Loucy (cell line): ENCODE measurements at regions not wholly inside any gene's neighbourhood (a gene's known extent, or its start where the extent isn't known, plus 50 kb on each side); places are given as distances from the start of the nearest gene placed in this dataset.

Source experiments
- CTCF ChIP-seq: fragments of 200-600 bp; sonication (generic); conservative IDR thresholded peaks from 2 replicates; pipeline ENCODE4 v1.5.1; 2014; ENCODE audit warnings: mild to moderate bottlenecking, antibody characterized with exemption, low read length
- EZH2phosphoT487 ChIP-seq: fragments of 200-600 bp; IDR thresholded peaks from 2 replicates; pipeline ENCODE4 v1.6.1; 2018; ENCODE audit warnings: antibody characterized with exemption, mild to moderate bottlenecking, moderate library complexity, borderline replicate concordance

- TF ChIP-seq CTCF (no peak), EZH2phosphoT487 (no peak)
These were observed 80.6 kb upstream of the LRCH1 start for GRCh38 chr13:46472384-46472783.
